ENCODE measurements at regions not wholly inside any gene's neighbourhood (a gene's known extent, or its start where the extent isn't known, plus 50 kb on each side); places are given as distances from the start of the nearest gene placed in this dataset.

- peak in 1 of 6 donors; percentile 88 for DNase-seq (ENCODE audit: low read depth in 4 of 6, low spot score in 6 of 6)
- no peaks in the 10 kb centered on the region for H3K9me3 ChIP-seq (ENCODE audit: control insufficient read depth, insufficient read depth, low read length)
- H3K4me1 ChIP-seq (ENCODE audit: control insufficient read depth, insufficient read depth, low read length) = peaks cover 34% of the 10 kb centered on the region
- no peaks in the 10 kb centered on the region for H3K36me3 ChIP-seq (ENCODE audit: control insufficient read depth, insufficient read depth, low read length)
- WGBS (ENCODE audit: insufficient coverage) = 33% methylated on average over 37 of the region's 40 CpGs
- H3K27me3 ChIP-seq (ENCODE audit: control insufficient read depth, insufficient read depth, low read length) = peaks cover 3% of the 10 kb centered on the region
- no peak overlapping the region for H3K4me3 ChIP-seq (ENCODE audit: low read depth, low read length)
- no peak overlapping the region for H3K27ac ChIP-seq (ENCODE audit: low read depth, low read length)
These were observed 81.6 kb upstream of the TTC34 start for GRCh38 chr1:2882966-2883696.

GRCh38 chr1:2885001-2885400, 83.5 kb upstream of the TTC34 start:
- peaks cover 3% of the 10 kb centered on the region for H3K27me3 ChIP-seq (ENCODE audit: control insufficient read depth, insufficient read depth, low read length)
- no peak for DNase-seq (ENCODE audit: low read depth in 4 of 6, low spot score in 6 of 6)

GRCh38 chr1:2886631-2887030, 85.1 kb upstream of the TTC34 start:
- peaks cover 3% of the 10 kb centered on the region for H3K27me3 ChIP-seq (ENCODE audit: control insufficient read depth, insufficient read depth, low read length)
- 83% methylated on average over 9 of the region's 10 CpGs for WGBS (ENCODE audit: insufficient coverage)
- no peaks in the 10 kb centered on the region for H3K36me3 ChIP-seq (ENCODE audit: control insufficient read depth, insufficient read depth, low read length)
- no peak for DNase-seq (ENCODE audit: low read depth in 4 of 6, low spot score in 6 of 6)
- H3K4me1 ChIP-seq (ENCODE audit: control insufficient read depth, insufficient read depth, low read length) = peaks cover 49% of the 10 kb centered on the region
- H3K27ac ChIP-seq (ENCODE audit: low read depth, low read length) = no peak overlapping the region
- no peak overlapping the region for H3K4me3 ChIP-seq (ENCODE audit: low read depth, low read length)
- no peaks in the 10 kb centered on the region for H3K9me3 ChIP-seq (ENCODE audit: control insufficient read depth, insufficient read depth, low read length)

More at GRCh38 chr1:2885001-2885400, 83.5 kb upstream of the TTC34 start:
- Histone ChIP-seq H3K27ac (ENCODE audit: low read depth, low read length) (no peak overlapping the region), H3K4me3 (ENCODE audit: low read depth, low read length) (no peak overlapping the region), H3K4me1 (ENCODE audit: control insufficient read depth, insufficient read depth, low read length) (peaks cover 34% of the 10 kb centered on the region), H3K36me3 (ENCODE audit: control insufficient read depth, insufficient read depth, low read length) (no peaks in the 10 kb centered on the region), H3K9me3 (ENCODE audit: control insufficient read depth, insufficient read depth, low read length) (no peaks in the 10 kb centered on the region)
- WGBS (ENCODE audit: insufficient coverage) = 95% methylated on average over 16 of the region's 16 CpGs

GRCh38 chr1:2887941-2888855, 86.7 kb upstream of the TTC34 start:
- 82% methylated on average over 20 of the region's 28 CpGs for WGBS (ENCODE audit: insufficient coverage)
- H3K27me3 ChIP-seq (ENCODE audit: control insufficient read depth, insufficient read depth, low read length) = peaks cover under 1% of the 10 kb centered on the region
- no peak overlapping the region for H3K4me3 ChIP-seq (ENCODE audit: low read depth, low read length)
- no peaks in the 10 kb centered on the region for H3K36me3 ChIP-seq (ENCODE audit: control insufficient read depth, insufficient read depth, low read length)
- no peaks in the 10 kb centered on the region for H3K9me3 ChIP-seq (ENCODE audit: control insufficient read depth, insufficient read depth, low read length)
- no peak for DNase-seq (ENCODE audit: low read depth in 4 of 6, low spot score in 6 of 6)
- H3K27ac ChIP-seq (ENCODE audit: low read depth, low read length) = no peak overlapping the region
- peaks cover 46% of the 10 kb centered on the region for H3K4me1 ChIP-seq (ENCODE audit: control insufficient read depth, insufficient read depth, low read length)

GRCh38 chr1:2890221-2890850, 88.8 kb upstream of the TTC34 start:
- peaks cover 42% of the 10 kb centered on the region for H3K4me1 ChIP-seq (ENCODE audit: control insufficient read depth, insufficient read depth, low read length)
- no peaks in the 10 kb centered on the region for H3K36me3 ChIP-seq (ENCODE audit: control insufficient read depth, insufficient read depth, low read length)
- H3K27ac ChIP-seq (ENCODE audit: low read depth, low read length) = no peak overlapping the region
- WGBS (ENCODE audit: insufficient coverage) = 77% methylated on average over 9 of the region's 14 CpGs
- H3K4me3 ChIP-seq (ENCODE audit: low read depth, low read length) = no peak overlapping the region
- H3K9me3 ChIP-seq (ENCODE audit: control insufficient read depth, insufficient read depth, low read length) = no peaks in the 10 kb centered on the region
- H3K27me3 ChIP-seq (ENCODE audit: control insufficient read depth, insufficient read depth, low read length) = no peaks in the 10 kb centered on the region
- DNase-seq (ENCODE audit: low read depth in 4 of 6, low spot score in 6 of 6) = no peak

- Histone ChIP-seq H3K27me3 (ENCODE audit: control insufficient read depth, insufficient read depth, low read length) (no peaks in the 10 kb centered on the region), H3K27ac (ENCODE audit: low read depth, low read length) (no peak overlapping the region), H3K9me3 (ENCODE audit: control insufficient read depth, insufficient read depth, low read length) (no peaks in the 10 kb centered on the region), H3K4me1 (ENCODE audit: control insufficient read depth, insufficient read depth, low read length) (peaks cover 38% of the 10 kb centered on the region), H3K36me3 (ENCODE audit: control insufficient read depth, insufficient read depth, low read length) (no peaks in the 10 kb centered on the region), H3K4me3 (ENCODE audit: low read depth, low read length) (no peak overlapping the region)
- 44% methylated on average over 17 of the region's 22 CpGs for WGBS (ENCODE audit: insufficient coverage)
- peak in 1 of 6 donors; percentile 84 for DNase-seq (ENCODE audit: low read depth in 4 of 6, low spot score in 6 of 6)
These were observed 90.5 kb upstream of the TTC34 start for GRCh38 chr1:2891923-2892448.

GRCh38 chr1:2893473-2894120, 92.1 kb upstream of the TTC34 start:
- H3K4me3 ChIP-seq (ENCODE audit: low read depth, low read length) = no peak overlapping the region
- no peak for DNase-seq (ENCODE audit: low read depth in 4 of 6, low spot score in 6 of 6)
- H3K9me3 ChIP-seq (ENCODE audit: control insufficient read depth, insufficient read depth, low read length) = no peaks in the 10 kb centered on the region
- no peaks in the 10 kb centered on the region for H3K36me3 ChIP-seq (ENCODE audit: control insufficient read depth, insufficient read depth, low read length)
- no peak overlapping the region for H3K27ac ChIP-seq (ENCODE audit: low read depth, low read length)
- H3K27me3 ChIP-seq (ENCODE audit: control insufficient read depth, insufficient read depth, low read length) = no peaks in the 10 kb centered on the region
- peaks cover 31% of the 10 kb centered on the region for H3K4me1 ChIP-seq (ENCODE audit: control insufficient read depth, insufficient read depth, low read length)
- WGBS (ENCODE audit: insufficient coverage) = 92% methylated on average over 20 of the region's 20 CpGs

GRCh38 chr1:2894381-2895041, 93.0 kb upstream of the TTC34 start:
- no peaks in the 10 kb centered on the region for H3K9me3 ChIP-seq (ENCODE audit: control insufficient read depth, insufficient read depth, low read length)
- H3K27ac ChIP-seq (ENCODE audit: low read depth, low read length) = no peak overlapping the region
- no peak overlapping the region for H3K4me3 ChIP-seq (ENCODE audit: low read depth, low read length)
- H3K4me1 ChIP-seq (ENCODE audit: control insufficient read depth, insufficient read depth, low read length) = peaks cover 31% of the 10 kb centered on the region
- H3K36me3 ChIP-seq (ENCODE audit: control insufficient read depth, insufficient read depth, low read length) = no peaks in the 10 kb centered on the region
- DNase-seq (ENCODE audit: low read depth in 4 of 6, low spot score in 6 of 6) = no peak
- H3K27me3 ChIP-seq (ENCODE audit: control insufficient read depth, insufficient read depth, low read length) = no peaks in the 10 kb centered on the region
- WGBS (ENCODE audit: insufficient coverage) = 94% methylated on average over 27 of the region's 27 CpGs

GRCh38 chr1:2896824-2897223, 95.3 kb upstream of the TTC34 start:
- 96% methylated on average over 7 of the region's 7 CpGs for WGBS (ENCODE audit: insufficient coverage)
- no peak overlapping the region for H3K4me3 ChIP-seq (ENCODE audit: low read depth, low read length)
- H3K36me3 ChIP-seq (ENCODE audit: control insufficient read depth, insufficient read depth, low read length) = no peaks in the 10 kb centered on the region
- peaks cover 14% of the 10 kb centered on the region for H3K4me1 ChIP-seq (ENCODE audit: control insufficient read depth, insufficient read depth, low read length)
- H3K9me3 ChIP-seq (ENCODE audit: control insufficient read depth, insufficient read depth, low read length) = no peaks in the 10 kb centered on the region
- DNase-seq (ENCODE audit: low read depth in 4 of 6, low spot score in 6 of 6) = no peak
- no peaks in the 10 kb centered on the region for H3K27me3 ChIP-seq (ENCODE audit: control insufficient read depth, insufficient read depth, low read length)
- H3K27ac ChIP-seq (ENCODE audit: low read depth, low read length) = no peak overlapping the region
